IMR-90 (cell line): ENCODE measurements at regions not wholly inside any gene's neighbourhood (a gene's known extent, or its start where the extent isn't known, plus 50 kb on each side); places are given as distances from the start of the nearest gene placed in this dataset.

Source experiments
- ATAC-seq: fragments of 200-7000 bp; cut with Tn5 transposase; 2 replicates; pipeline ENCODE4 v1.9.1; 2020; ENCODE audit warnings: low read depth, mild to moderate bottlenecking, moderate library complexity
- BruUV-seq: library from RNA; stranded (reverse); fragments of 400-500 nt; replicated peaks from 2 replicates; lab custom pipeline; 2021; lab: Mats Ljungman, UMichigan
- CTCF ChIA-PET: fragments of 300-600 bp; formaldehyde crosslinking; extraction: SDS; loops from one replicate; lab custom pipeline; 2021; ENCODE audit warnings: antibody characterized with exemption; lab: Yijun Ruan, JAX
- POLR2A ChIA-PET: fragments of 300-600 bp; sonication (Branson Sonifier 250); formaldehyde crosslinking; loops from one replicate; lab custom pipeline; 2022; ENCODE audit warnings: antibody characterized with exemption; ENCODE audit not compliant: unreplicated experiment; lab: Charles Lee
- DNase-seq: peaks from one replicate; pipeline ENCODE4 v3.0.0; 2013
- H2AFZ ChIP-seq: replicated peaks from 2 replicates; pipeline ENCODE3; 2013; ENCODE audit warnings: low read length, mild to moderate bottlenecking; ENCODE audit not compliant: poor library complexity
- H2AK5ac ChIP-seq: 2 replicates; pipeline ENCODE4 v1.6.1; 2013; ENCODE audit warnings: low read depth, low read length, inconsistent platforms
- H2AK9ac ChIP-seq: replicated peaks from 2 replicates; pipeline ENCODE3; 2013; ENCODE audit warnings: mild to moderate bottlenecking, low read depth, low read length, moderate library complexity; ENCODE audit not compliant: poor library complexity
- H2BK120ac ChIP-seq: 2 replicates; pipeline ENCODE4 v1.6.1; 2013; ENCODE audit warnings: low read depth, low read length, inconsistent platforms
- H2BK15ac ChIP-seq: 3 replicates; pipeline ENCODE4 v1.6.1; 2013; ENCODE audit warnings: low read depth, low read length, inconsistent platforms
- H2BK20ac ChIP-seq: 2 replicates; pipeline ENCODE4 v1.6.1; 2013; ENCODE audit warnings: low read depth, mild to moderate bottlenecking, inconsistent platforms, low read length, moderate library complexity
- H2BK5ac ChIP-seq: 2 replicates; pipeline ENCODE4 v1.6.1; 2013; ENCODE audit warnings: mild to moderate bottlenecking, low read depth, low read length, inconsistent platforms; ENCODE audit not compliant: poor library complexity, severe bottlenecking
- H3K14ac ChIP-seq: replicated peaks from 2 replicates; pipeline ENCODE4 v1.6.1; 2013; ENCODE audit warnings: low read depth, low read length, inconsistent platforms
- H3K18ac ChIP-seq: 2 replicates; pipeline ENCODE4 v1.6.1; 2013; ENCODE audit warnings: low read depth, low read length, control low read depth
- H3K23ac ChIP-seq: 2 replicates; pipeline ENCODE4 v1.6.1; 2013; ENCODE audit warnings: low read depth, low read length, inconsistent platforms
- H3K27ac ChIP-seq: 2 replicates; pipeline ENCODE4 v1.5.1; 2013; ENCODE audit warnings: mild to moderate bottlenecking, control low read depth, low read length; ENCODE audit not compliant: insufficient read depth
- H3K27me3 ChIP-seq: 2 replicates; pipeline ENCODE4 v1.6.1; 2013; ENCODE audit warnings: low read length; ENCODE audit not compliant: control insufficient read depth, insufficient read depth
- H3K36me3 ChIP-seq: 2 replicates; pipeline ENCODE4 v1.6.1; 2013; ENCODE audit warnings: low read length, mixed read lengths; ENCODE audit not compliant: control insufficient read depth, insufficient read depth
- H3K4ac ChIP-seq: 2 replicates; pipeline ENCODE4 v1.6.1; 2013; ENCODE audit warnings: low read depth, low read length, inconsistent platforms
- H3K4me1 ChIP-seq: 2 replicates; pipeline ENCODE4 v1.6.1; 2013; ENCODE audit warnings: low read length, mixed read lengths; ENCODE audit not compliant: control insufficient read depth, insufficient read depth
- H3K4me2 ChIP-seq: 2 replicates; pipeline ENCODE4 v1.6.1; 2013; ENCODE audit warnings: low read depth, mild to moderate bottlenecking, control low read depth, low read length, moderate library complexity
- H3K4me3 ChIP-seq: 2 replicates; pipeline ENCODE4 v1.5.1; 2013; ENCODE audit warnings: low read depth, mild to moderate bottlenecking, control low read depth, low read length, moderate library complexity; ENCODE audit not compliant: insufficient read depth
- H3K56ac ChIP-seq: 2 replicates; pipeline ENCODE4 v1.6.1; 2013; ENCODE audit warnings: low read length, inconsistent platforms; ENCODE audit not compliant: insufficient read depth; ENCODE audit errors: extremely low read depth
- H3K79me1 ChIP-seq, 2 experiments: 2 replicates each; pipeline ENCODE4 v1.6.1; 2013; ENCODE audit warnings: low read length in 2 of 2, inconsistent platforms in 1 of 2, low read depth in 1 of 2
- H3K9ac ChIP-seq: 2 replicates; pipeline ENCODE4 v1.6.1; 2013; ENCODE audit warnings: low read depth, low read length, control low read depth
- H3K9me1 ChIP-seq: 2 replicates; pipeline ENCODE4 v1.6.1; 2013; ENCODE audit warnings: low read length, inconsistent platforms; ENCODE audit not compliant: insufficient read depth
- H3K9me3 ChIP-seq: 2 replicates; pipeline ENCODE4 v1.6.1; 2013; ENCODE audit warnings: low read length; ENCODE audit not compliant: control insufficient read depth, insufficient read depth
- H4K20me1 ChIP-seq: 2 replicates; pipeline ENCODE4 v1.6.1; 2013; ENCODE audit warnings: low read length, inconsistent platforms; ENCODE audit not compliant: insufficient read depth
- H4K5ac ChIP-seq: 2 replicates; pipeline ENCODE4 v1.6.1; 2013; ENCODE audit warnings: mild to moderate bottlenecking, low read depth, low read length, control low read depth
- H4K8ac ChIP-seq, 2 experiments: 2 replicates each; pipeline ENCODE4 v1.6.1; 2013; ENCODE audit warnings: low read depth in 2 of 2, low read length in 2 of 2, control low read depth in 1 of 2, inconsistent platforms in 1 of 2
- H4K91ac ChIP-seq: 2 replicates; pipeline ENCODE4 v1.6.1; 2013; ENCODE audit warnings: low read depth, low read length, inconsistent platforms; ENCODE audit not compliant: insufficient read depth
- BHLHE40 ChIP-seq: fragments of 150-350 bp; IDR thresholded peaks from 2 replicates; pipeline ENCODE4 v1.6.1; 2016; ENCODE audit warnings: mild to moderate bottlenecking, low read depth, low read length
- CEBPB ChIP-seq: IDR thresholded peaks from 2 replicates; pipeline ENCODE4 v1.6.1; 2012; ENCODE audit warnings: low read depth, low read length, improper control_type of control experiment
- CHD1 ChIP-seq: IDR thresholded peaks from 2 replicates; pipeline ENCODE4 v1.6.1; 2012; ENCODE audit warnings: low read depth, low read length, improper control_type of control experiment
- FOS ChIP-seq: fragments of 150-350 bp; IDR thresholded peaks from 2 replicates; pipeline ENCODE4 v1.6.1; 2016; ENCODE audit warnings: low read depth, low read length
- MAFK ChIP-seq: IDR thresholded peaks from 2 replicates; pipeline ENCODE4 v1.6.1; 2012; ENCODE audit warnings: low read depth, low read length, improper control_type of control experiment
- MAZ ChIP-seq: IDR thresholded peaks from 2 replicates; pipeline ENCODE4 v1.6.1; 2012; ENCODE audit warnings: low read depth, mild to moderate bottlenecking, low read length, improper control_type of control experiment, moderate library complexity, borderline replicate concordance
- MXI1 ChIP-seq: IDR thresholded peaks from 2 replicates; pipeline ENCODE4 v1.6.1; 2012; ENCODE audit warnings: low read depth, mild to moderate bottlenecking, low read length, moderate library complexity, borderline replicate concordance
- NFE2L2 ChIP-seq: fragments of 150-350 bp; IDR thresholded peaks from 2 replicates; pipeline ENCODE4 v1.6.1; 2016; ENCODE audit warnings: low read depth, mild to moderate bottlenecking, low read length
- POLR2A ChIP-seq: IDR thresholded peaks from 2 replicates; pipeline ENCODE4 v1.6.1; 2012; ENCODE audit warnings: mild to moderate bottlenecking, low read depth, low read length
- RAD21 ChIP-seq: IDR thresholded peaks from 2 replicates; pipeline ENCODE4 v1.6.1; 2012; ENCODE audit warnings: low read length, improper control_type of control experiment
- RCOR1 ChIP-seq: IDR thresholded peaks from 2 replicates; pipeline ENCODE4 v1.6.1; 2012; ENCODE audit warnings: mild to moderate bottlenecking, low read length, improper control_type of control experiment; ENCODE audit not compliant: insufficient replicate concordance
- RFX5 ChIP-seq: IDR thresholded peaks from 2 replicates; pipeline ENCODE4 v1.8.0; 2012; ENCODE audit warnings: low read depth, mild to moderate bottlenecking, low read length, moderate library complexity
- SMC3 ChIP-seq: fragments of 150-350 bp; IDR thresholded peaks from 2 replicates; pipeline ENCODE4 v1.6.1; 2016; ENCODE audit warnings: low read depth, mild to moderate bottlenecking, antibody characterized with exemption, low read length, moderate library complexity
- WGBS, 2 experiments: methylation state at CpG; one replicate each; pipeline versions ENCODE4 v1.1.5 to v1.1.7; 2013; ENCODE audit warnings: missing lambda C conversion rate in 2 of 2; ENCODE audit not compliant: insufficient read length in 1 of 2; ENCODE audit errors: extremely low coverage in 2 of 2; 5-methylcytosine and 5-hydroxymethylcytosine counted together
- dilution Hi-C: fragments of 300-500 bp; cut with HindIII; formaldehyde crosslinking; loops from one replicate; pipeline ENCODE4 v1.14.3; 2018; ENCODE audit warnings: low sequenced_read_pairs; ENCODE audit not compliant: unreplicated experiment
- in situ Hi-C: fragments of 300-500 bp; cut with MboI; formaldehyde crosslinking; loops from 3 replicates; pipeline ENCODE4 v1.14.3; 2019; ENCODE audit warnings: low sequenced_read_pairs, inconsistent platforms, mixed read lengths
- intact Hi-C: fragments of 100-400 bp; cut with micrococcal nuclease; formaldehyde crosslinking; loops from 2 replicates; pipeline ENCODE4 v1.10.0; 2022
- TF ChIP-seq, protein P1 (sequence below): fragments of 150-350 bp; IDR thresholded peaks from 2 replicates; pipeline ENCODE4 v1.6.1; 2017; ENCODE audit warnings: mild to moderate bottlenecking, antibody characterized with exemption, low read length, low read depth
- TF ChIP-seq, protein P2 (sequence below): conservative IDR thresholded peaks from 2 replicates; pipeline ENCODE4 v1.5.1; 2012; ENCODE audit warnings: mild to moderate bottlenecking, low read depth, low read length, improper control_type of control experiment
- TF ChIP-seq, protein P3 (sequence below): fragments of 150-350 bp; IDR thresholded peaks from 2 replicates; pipeline ENCODE4 v1.6.1; 2016; ENCODE audit warnings: low read depth, mild to moderate bottlenecking, low read length, moderate library complexity, borderline replicate concordance

DNA sequence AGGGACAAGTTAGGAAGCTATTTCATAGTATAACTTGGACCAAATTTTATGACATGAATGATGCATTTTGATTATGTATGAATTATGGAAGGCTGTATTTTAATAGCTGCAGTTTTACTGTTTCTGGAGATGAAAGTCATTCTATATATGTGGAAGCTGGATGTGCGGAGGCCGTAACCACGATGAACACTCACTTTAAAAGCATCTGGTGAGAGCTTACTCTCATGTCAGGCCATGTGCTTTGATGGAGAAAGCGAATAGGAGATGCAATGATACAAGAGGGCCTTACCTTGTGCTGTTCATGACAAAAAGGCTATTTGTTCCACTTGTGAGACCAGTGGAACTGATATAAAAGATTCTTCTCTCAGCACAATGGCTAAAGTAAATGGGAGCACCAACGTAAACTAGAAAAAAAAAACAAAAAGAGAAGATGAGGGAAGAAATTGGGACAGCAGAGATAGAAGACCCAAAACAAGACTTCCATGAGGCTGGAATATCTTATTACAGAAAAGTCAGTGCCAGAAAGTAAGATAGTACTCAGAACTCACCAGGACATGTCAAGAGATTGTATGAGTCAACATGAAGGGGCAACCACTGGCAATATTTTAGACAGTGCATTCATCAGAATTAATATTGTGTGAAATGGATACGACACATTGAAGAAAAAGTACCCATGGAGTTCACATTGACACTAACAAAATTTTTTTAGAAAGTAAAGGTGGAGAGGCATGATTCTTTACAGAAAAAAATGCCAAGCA is 63.3 kb upstream of the GAB1 start:
- H2BK15ac ChIP-seq = no peak overlapping the region
- no peak for TF ChIP-seq FOS
- TF ChIP-seq POLR2A = no peak
- no peak for TF ChIP-seq BHLHE40
- no peak for TF ChIP-seq MXI1
- TF ChIP-seq CHD1 = no peak
- no peak for TF ChIP-seq SMC3
- TF ChIP-seq MAFK = no peak
- TF ChIP-seq MAZ = no peak
- no peak for TF ChIP-seq CEBPB
- no peak for TF ChIP-seq NFE2L2
- TF ChIP-seq, protein P1, sequence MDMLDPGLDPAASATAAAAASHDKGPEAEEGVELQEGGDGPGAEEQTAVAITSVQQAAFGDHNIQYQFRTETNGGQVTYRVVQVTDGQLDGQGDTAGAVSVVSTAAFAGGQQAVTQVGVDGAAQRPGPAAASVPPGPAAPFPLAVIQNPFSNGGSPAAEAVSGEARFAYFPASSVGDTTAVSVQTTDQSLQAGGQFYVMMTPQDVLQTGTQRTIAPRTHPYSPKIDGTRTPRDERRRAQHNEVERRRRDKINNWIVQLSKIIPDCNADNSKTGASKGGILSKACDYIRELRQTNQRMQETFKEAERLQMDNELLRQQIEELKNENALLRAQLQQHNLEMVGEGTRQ = no peak
- no peak for TF ChIP-seq RFX5
- TF ChIP-seq, protein P2, sequence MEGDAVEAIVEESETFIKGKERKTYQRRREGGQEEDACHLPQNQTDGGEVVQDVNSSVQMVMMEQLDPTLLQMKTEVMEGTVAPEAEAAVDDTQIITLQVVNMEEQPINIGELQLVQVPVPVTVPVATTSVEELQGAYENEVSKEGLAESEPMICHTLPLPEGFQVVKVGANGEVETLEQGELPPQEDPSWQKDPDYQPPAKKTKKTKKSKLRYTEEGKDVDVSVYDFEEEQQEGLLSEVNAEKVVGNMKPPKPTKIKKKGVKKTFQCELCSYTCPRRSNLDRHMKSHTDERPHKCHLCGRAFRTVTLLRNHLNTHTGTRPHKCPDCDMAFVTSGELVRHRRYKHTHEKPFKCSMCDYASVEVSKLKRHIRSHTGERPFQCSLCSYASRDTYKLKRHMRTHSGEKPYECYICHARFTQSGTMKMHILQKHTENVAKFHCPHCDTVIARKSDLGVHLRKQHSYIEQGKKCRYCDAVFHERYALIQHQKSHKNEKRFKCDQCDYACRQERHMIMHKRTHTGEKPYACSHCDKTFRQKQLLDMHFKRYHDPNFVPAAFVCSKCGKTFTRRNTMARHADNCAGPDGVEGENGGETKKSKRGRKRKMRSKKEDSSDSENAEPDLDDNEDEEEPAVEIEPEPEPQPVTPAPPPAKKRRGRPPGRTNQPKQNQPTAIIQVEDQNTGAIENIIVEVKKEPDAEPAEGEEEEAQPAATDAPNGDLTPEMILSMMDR = no peak
- no peak for TF ChIP-seq RAD21
- TF ChIP-seq, protein P3, sequence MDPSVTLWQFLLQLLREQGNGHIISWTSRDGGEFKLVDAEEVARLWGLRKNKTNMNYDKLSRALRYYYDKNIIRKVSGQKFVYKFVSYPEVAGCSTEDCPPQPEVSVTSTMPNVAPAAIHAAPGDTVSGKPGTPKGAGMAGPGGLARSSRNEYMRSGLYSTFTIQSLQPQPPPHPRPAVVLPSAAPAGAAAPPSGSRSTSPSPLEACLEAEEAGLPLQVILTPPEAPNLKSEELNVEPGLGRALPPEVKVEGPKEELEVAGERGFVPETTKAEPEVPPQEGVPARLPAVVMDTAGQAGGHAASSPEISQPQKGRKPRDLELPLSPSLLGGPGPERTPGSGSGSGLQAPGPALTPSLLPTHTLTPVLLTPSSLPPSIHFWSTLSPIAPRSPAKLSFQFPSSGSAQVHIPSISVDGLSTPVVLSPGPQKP = no peak
- no peak for TF ChIP-seq RCOR1
- no peaks in the 10 kb centered on the region for H3K79me1 ChIP-seq
- no peak overlapping the region for H4K5ac ChIP-seq
- BruUV-seq = no TSS peak
- no peaks in the 10 kb centered on the region for H3K9me1 ChIP-seq
- H2BK5ac ChIP-seq = no peak overlapping the region
- in situ Hi-C loops = no loop called here
- H3K9me3 ChIP-seq = peaks cover 2% of the 10 kb centered on the region; the same call in 1 of the 2 replicates
- no peaks in the 10 kb centered on the region for H3K27me3 ChIP-seq
- dilution Hi-C loops = no loop called here
- H3K18ac ChIP-seq = no peak overlapping the region
- H4K91ac ChIP-seq = no peak overlapping the region
- 0 out of 2 replicates have a peak overlapping the region, but pooled peaks have one; percentile 4 for H3K14ac ChIP-seq
- ChIA-PET CTCF (no interaction called here), POLR2A (no interaction called here)
- H3K23ac ChIP-seq = no peak overlapping the region
- no peak overlapping the region for H3K9ac ChIP-seq
- H2AK9ac ChIP-seq = no peak overlapping the region
- H2BK20ac ChIP-seq = no peak overlapping the region
- intact Hi-C loops = loop anchor here (5.0 kb wide), 1 partner anchor 711 kb away; no protein-coding TSS in a partner anchor
- H2BK120ac ChIP-seq = no peak overlapping the region
- H3K56ac ChIP-seq = no peak overlapping the region
- H3K4me1 ChIP-seq = no peaks in the 10 kb centered on the region
- no peak overlapping the region for H2AK5ac ChIP-seq
- H3K36me3 ChIP-seq = no peaks in the 10 kb centered on the region
- DNase-seq = peak; percentile 62
- no peak overlapping the region for H4K8ac ChIP-seq
- no peak overlapping the region for H3K4ac ChIP-seq
- H3K4me2 ChIP-seq = no peak overlapping the region
- no peak overlapping the region for H2AFZ ChIP-seq
- no peak overlapping the region for H3K4me3 ChIP-seq
- H4K20me1 ChIP-seq = no peaks in the 10 kb centered on the region
- no peak for ATAC-seq
- no peak overlapping the region for H3K27ac ChIP-seq
- 100% methylated on average over 1 of the region's 6 CpGs; no CpG with 5 or more reads in 1 of the 2 experiments for WGBS, 2 experiments
